SK-N-DZ (cell line): ENCODE measurements at regions not wholly inside any gene's neighbourhood (a gene's known extent, or its start where the extent isn't known, plus 50 kb on each side); places are given as distances from the start of the nearest gene placed in this dataset.
"Not testable (repeated sequence)": the region's sequence is repeated elsewhere in the genome, so short reads cannot be mapped to it uniquely, and the experiment has no call there.

Experiments
- DNase-seq: peaks from one replicate; pipeline ENCODE4 v3.0.0-alpha.2; 2015; ENCODE audit warnings: low spot score

GRCh38 chr22:27308513-27308912, 493.0 kb downstream of the MN1 start:
- no peak for DNase-seq

DNA sequence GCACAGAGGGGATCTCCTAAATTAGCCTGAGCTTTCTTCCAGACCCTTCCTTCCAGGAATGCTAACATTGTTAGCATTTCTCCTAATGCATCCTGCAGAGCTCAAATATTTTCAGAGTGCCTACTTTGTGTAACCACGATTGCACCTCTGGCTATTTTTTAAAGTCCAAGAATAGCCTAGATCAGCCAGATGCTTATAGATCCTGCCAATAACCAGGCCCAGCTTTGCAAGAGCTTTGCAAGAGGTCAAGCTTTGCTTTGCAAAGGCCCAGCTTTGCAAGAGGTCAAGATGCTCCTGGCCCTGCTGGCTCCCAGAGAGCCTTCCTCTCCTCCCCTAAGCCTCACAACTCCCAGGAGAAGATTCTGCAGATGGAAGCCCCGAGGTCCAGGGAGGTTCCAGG, 491.9 kb downstream of the MN1 start:
- DNase-seq = no peak

GRCh38 chr22:27310966-27311697, 490.4 kb downstream of the MN1 start:
- DNase-seq = no peak

- DNase-seq = no peak
Measured at GRCh38 chr22:27311698-27312550, 489.6 kb downstream of the MN1 start.

DNA sequence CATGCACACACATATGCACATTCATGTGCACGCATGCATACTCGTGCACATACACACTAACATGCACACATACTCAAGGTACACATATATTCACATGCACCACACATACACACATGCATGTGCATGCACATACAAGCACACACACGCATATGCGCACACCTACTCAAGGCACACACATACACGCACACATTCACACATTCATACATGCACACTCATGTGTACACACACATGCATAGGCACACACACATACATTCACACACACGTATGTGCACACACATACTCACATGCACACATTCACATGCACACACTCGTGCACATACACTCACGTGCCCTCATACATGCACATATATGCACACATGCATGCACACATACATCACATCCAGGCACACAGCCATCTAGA, 489.0 kb downstream of the MN1 start:
- DNase-seq = no peak

DNA sequence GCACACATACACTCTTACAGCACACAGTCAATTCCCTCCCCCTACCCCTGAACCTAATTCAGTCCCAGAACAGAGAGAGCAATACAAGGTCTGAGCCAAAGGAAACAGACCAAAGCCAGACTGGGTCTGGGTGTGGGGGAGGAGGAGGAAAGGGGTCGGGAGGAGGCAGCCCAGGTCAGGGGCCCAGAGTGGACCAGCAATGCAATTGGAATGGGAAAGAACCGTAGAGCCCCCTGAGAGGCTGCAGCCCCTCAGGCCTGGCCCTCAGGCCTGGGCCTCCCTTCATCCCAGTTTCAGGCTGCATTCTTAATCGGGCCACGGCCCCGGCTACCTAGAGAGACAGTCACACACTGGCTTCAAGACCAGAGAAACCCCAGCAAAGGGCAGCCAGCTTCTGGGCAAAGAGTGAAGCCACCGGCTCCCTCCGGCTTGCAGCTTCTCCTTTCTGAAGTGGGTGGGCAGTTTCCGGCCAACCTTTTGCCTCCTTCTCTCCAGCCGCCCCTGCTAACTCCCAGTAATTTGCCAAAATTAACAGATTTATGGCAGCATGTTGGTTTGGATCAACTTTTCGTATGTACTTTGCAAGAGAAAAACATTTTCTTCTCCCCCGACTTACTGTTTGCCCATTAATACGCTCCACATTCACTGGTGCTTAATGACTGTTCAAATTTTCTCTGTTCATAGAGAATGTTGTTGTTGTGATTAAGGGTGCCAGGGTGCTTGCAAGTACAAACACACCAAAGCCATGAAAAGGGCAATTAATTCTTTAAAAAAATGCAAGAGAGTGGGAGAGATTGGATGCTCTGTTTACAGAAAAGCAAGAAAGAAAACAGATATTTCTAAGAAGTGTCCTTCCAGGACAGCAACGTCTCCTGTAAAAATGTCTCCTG, 488.3 kb downstream of the MN1 start:
- no peak for DNase-seq

DNA sequence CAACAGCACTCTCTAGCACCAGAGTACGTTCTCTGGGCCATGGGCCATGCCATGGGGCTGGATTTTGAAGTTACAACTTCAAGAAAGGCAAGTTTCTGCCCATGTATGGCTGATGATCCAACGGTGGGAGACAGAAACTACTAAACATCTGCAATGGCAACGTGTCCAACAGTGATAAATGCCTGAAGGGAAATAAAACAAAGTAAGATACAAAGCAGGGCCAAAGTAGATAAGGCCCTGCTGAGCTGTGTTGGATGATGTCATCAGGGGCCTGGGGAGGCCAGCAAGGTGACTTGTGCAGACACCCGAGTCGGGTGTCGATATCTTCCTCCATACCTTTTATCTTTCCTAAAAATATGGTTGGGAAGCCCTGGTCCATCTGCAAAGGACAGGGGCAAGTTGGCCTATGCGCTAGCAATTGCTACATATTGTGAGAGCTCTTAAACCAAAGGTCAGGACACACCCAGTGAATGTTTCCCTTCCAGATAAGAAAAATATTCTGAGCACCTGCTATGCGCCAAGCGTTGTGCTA, 487.2 kb downstream of the MN1 start:
- no peak for DNase-seq

- DNase-seq = no peak
Measured at GRCh38 chr22:27315833-27316232, 485.7 kb downstream of the MN1 start.

DNA sequence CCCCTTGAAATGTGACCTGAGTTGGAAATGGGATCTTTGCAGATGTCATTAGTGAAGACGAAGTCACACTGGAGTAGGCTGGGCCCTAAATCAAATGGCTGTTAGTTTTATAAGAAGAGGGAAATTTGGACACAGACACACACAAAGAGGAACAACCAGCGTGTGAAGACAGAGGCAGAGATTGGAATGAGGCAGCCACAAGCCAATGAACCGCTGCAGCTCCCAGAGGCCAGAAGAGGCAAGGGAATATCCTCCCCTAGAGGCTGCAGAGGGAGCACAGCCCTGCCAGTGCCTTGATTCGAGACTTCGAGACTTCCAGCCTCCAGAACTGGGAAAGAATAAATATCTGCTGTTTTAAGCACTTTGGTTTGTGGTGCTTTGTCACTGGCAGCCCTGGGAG, 484.5 kb downstream of the MN1 start:
- DNase-seq = no peak

DNA sequence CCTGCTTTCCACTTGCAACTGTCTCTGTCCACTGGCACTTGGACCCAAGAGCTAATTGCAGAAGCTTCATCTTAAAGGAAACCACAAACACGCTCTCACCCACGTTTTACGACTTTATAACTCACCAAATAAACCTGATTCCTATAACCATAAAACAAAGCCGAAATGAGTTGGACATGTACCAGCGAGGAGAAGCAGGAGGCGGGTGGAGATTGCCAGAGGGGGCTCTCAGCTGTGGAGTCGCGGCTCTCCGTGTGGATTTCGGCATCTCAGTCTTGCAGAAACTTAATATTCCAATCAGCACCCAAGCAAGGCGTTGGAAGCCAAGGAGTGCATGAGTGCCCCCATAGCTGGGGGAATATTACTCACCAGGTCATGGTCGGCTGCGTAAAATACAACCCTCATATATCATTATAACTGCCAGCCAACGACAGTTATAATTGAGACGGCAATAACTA, 483.6 kb downstream of the MN1 start:
- DNase-seq = no peak

GRCh38 chr22:27318516-27318915, 483.0 kb downstream of the MN1 start:
- DNase-seq = no peak

- DNase-seq = no peak
Measured at GRCh38 chr22:27323661-27324060, 477.9 kb downstream of the MN1 start.

DNA sequence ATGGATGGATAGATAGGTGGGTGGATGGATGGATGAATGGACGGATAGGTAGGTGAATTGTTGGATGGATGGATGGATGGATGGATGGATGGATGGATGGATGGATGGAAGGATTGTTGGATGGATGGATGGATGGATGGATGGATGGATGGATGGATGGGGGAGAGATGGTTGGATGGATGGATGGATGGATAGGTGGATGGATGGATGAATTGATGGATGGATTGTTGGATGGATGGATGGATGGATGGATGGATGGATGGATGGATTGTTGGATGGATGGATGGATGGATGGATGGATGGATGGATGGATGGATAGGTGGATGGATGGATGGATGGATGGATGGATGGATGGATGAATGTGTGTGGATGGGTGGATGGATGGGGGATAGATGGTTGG, 476.6 kb downstream of the MN1 start:
- DNase-seq = not testable (repeated sequence)

GRCh38 chr22:27327497-27327896, 474.1 kb downstream of the MN1 start:
- no peak for DNase-seq

- DNase-seq = no peak
Measured at GRCh38 chr22:27327981-27328721, 473.4 kb downstream of the MN1 start.

- DNase-seq = no peak
Measured at GRCh38 chr22:27329131-27329850, 472.3 kb downstream of the MN1 start.

DNA sequence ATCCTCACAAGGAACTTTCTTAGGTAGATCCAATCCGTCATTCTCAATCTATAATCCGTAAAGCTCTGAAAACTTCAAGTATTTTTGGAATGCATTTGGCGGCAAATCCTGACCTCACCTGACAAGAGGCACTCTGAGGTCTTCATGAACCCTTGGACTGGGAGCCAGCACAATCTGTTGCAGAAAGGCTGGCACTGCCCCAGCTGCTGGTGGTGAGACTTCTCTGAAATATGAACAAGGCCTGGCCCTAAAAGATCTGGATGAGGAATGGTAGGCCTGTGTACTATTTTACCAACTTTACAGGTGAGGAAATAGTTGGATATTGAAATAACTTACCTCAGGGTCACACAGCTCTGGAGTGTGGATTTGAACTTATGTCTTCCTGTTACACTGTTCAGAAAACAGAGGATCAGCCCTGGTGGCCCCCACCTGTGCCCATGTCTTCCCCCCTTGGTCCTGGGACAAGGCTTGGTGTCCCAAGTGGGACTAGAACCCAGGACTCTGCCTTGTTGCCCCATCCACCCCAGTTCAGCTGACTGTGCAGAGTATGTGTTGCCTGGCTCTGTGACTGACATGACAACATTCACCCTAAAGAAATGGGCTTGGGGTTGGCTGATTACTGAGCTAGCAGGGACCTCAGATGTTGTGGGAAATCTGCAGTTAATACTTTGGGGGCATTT, 471.4 kb downstream of the MN1 start:
- DNase-seq = no peak

DNA sequence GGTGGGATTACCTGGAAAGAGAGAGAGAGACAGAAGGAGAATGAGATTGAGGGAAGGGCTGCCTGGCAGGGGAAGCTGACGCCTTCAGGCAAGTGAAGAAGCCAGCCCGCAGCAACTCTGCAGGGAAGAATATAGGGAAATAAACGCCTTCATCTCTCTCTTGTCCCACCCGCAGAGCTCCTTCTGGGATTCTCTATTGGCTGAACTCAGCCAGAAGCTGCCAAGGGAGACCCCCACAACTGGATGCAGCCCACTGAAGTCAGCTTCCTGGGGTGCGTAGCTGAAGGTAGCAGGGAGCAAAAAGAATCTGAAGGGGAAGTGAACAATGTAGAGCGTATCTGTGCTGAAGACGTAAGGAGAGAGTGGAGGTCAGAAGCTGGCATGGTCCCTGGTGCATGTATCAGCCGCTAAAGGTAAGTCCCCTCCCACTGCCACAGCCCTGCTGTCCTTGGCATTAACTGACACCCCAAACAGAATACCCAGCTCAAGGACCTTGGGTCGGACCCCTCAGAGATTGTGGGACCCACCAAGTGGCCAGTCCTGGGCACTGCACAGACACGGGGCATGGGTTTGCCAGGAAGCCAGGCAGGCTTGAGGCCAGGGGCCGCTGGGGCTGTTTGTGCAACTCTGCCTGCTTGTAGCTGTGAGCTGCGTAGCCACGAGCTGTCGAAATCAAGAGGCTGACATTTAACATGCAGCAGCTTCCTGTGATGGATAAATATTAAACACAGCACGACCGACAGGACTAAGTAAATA, 469.9 kb downstream of the MN1 start:
- DNase-seq = no peak

GRCh38 chr22:27335102-27335660, 466.4 kb downstream of the MN1 start:
- no peak for DNase-seq
